ENCODE measurements at regions not wholly inside any gene's neighbourhood (a gene's known extent, or its start where the extent isn't known, plus 50 kb on each side); places are given as distances from the start of the nearest gene placed in this dataset.

DNA sequence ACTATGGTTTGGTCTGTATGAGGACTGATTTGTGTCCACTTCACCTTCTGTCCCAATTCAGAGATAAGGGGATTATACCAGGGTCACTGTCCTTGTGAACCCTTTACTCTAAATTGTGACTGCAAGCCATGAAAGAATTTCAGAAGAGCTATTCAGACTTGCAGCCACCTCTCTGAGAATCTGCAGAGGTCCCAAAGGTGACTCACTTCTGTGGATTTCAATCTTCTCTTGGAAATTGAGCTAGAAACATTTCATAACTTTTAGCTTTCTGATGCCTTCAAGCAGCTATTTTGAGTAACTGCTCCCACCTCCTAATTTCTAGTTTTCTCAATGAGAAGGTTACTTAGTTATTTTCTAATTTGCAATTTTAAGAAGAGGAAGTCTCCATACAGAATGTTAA lies 1242.4 kb upstream of the ACVR2A start:
- TF ChIP-seq, protein P1, sequence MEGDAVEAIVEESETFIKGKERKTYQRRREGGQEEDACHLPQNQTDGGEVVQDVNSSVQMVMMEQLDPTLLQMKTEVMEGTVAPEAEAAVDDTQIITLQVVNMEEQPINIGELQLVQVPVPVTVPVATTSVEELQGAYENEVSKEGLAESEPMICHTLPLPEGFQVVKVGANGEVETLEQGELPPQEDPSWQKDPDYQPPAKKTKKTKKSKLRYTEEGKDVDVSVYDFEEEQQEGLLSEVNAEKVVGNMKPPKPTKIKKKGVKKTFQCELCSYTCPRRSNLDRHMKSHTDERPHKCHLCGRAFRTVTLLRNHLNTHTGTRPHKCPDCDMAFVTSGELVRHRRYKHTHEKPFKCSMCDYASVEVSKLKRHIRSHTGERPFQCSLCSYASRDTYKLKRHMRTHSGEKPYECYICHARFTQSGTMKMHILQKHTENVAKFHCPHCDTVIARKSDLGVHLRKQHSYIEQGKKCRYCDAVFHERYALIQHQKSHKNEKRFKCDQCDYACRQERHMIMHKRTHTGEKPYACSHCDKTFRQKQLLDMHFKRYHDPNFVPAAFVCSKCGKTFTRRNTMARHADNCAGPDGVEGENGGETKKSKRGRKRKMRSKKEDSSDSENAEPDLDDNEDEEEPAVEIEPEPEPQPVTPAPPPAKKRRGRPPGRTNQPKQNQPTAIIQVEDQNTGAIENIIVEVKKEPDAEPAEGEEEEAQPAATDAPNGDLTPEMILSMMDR (IDR thresholded peaks at IDR 0.05; ENCODE audit: insufficient read depth, low read depth, low read length), result no peak
- TF ChIP-seq EZH2 (IDR thresholded peaks at IDR 0.05; ENCODE audit: insufficient read depth, low read length), result no peak

Measured in astrocyte (in vitro differentiated cells and primary cell).